ENCODE measurements at regions not wholly inside any gene's neighbourhood (a gene's known extent, or its start where the extent isn't known, plus 50 kb on each side); places are given as distances from the start of the nearest gene placed in this dataset.

- peak; percentile 34 for DNase-seq
- CTCF ChIA-PET = no interaction called here
- Mint-ChIP-seq H3K4me3 (no peak overlapping the region), H3K4me1 (no peaks in the 10 kb centered on the region), H3K36me3 (no peaks in the 10 kb centered on the region), H3K9me3 (ENCODE audit: low read depth) (no peaks in the 10 kb centered on the region), H3K27me3 (peaks cover 11% of the 10 kb centered on the region), H3K27ac (no peak overlapping the region)
- no peak for ATAC-seq
These were observed 146.1 kb upstream of the FAM20C start for GRCh38 chr7:46123-46829.

- Mint-ChIP-seq H3K36me3 (no peaks in the 10 kb centered on the region), H3K4me1 (no peaks in the 10 kb centered on the region), H3K9me3 (ENCODE audit: low read depth) (no peaks in the 10 kb centered on the region), H3K27me3 (peaks cover 7% of the 10 kb centered on the region), H3K4me3 (no peak overlapping the region), H3K27ac (no peak overlapping the region)
- ATAC-seq (no peak), DNase-seq (no peak)
- CTCF ChIA-PET = no interaction called here
These were observed 145.6 kb upstream of the FAM20C start for GRCh38 chr7:46830-47140.

- Mint-ChIP-seq H3K27me3 (no peaks in the 10 kb centered on the region), H3K27ac (no peak overlapping the region), H3K36me3 (no peaks in the 10 kb centered on the region), H3K9me3 (ENCODE audit: low read depth) (no peaks in the 10 kb centered on the region), H3K4me1 (no peaks in the 10 kb centered on the region), H3K4me3 (no peak overlapping the region)
- DNase-seq = no peak
- no peak for ATAC-seq
- CTCF ChIA-PET = no interaction called here
These were observed 140.8 kb upstream of the FAM20C start for GRCh38 chr7:51456-52068.

GRCh38 chr7:52100-52499 lies 140.3 kb upstream of the FAM20C start:
- H3K27ac Mint-ChIP-seq = no peak overlapping the region
- CTCF ChIA-PET = no interaction called here
- H3K27me3 Mint-ChIP-seq = no peaks in the 10 kb centered on the region
- no peaks in the 10 kb centered on the region for H3K4me1 Mint-ChIP-seq
- no peaks in the 10 kb centered on the region for H3K36me3 Mint-ChIP-seq
- H3K9me3 Mint-ChIP-seq (ENCODE audit: low read depth) = no peaks in the 10 kb centered on the region
- H3K4me3 Mint-ChIP-seq = no peak overlapping the region
- no peak for DNase-seq
- no peak for ATAC-seq

GRCh38 chr7:53531-53930 lies 138.8 kb upstream of the FAM20C start:
- Mint-ChIP-seq H3K4me1 (no peaks in the 10 kb centered on the region), H3K27ac (no peak overlapping the region), H3K27me3 (no peaks in the 10 kb centered on the region), H3K36me3 (no peaks in the 10 kb centered on the region), H3K9me3 (ENCODE audit: low read depth) (no peaks in the 10 kb centered on the region), H3K4me3 (no peak overlapping the region)
- ATAC-seq = no peak
- no peak for DNase-seq
- CTCF ChIA-PET = no interaction called here

GRCh38 chr7:54615-55014 lies 137.8 kb upstream of the FAM20C start:
- no peak for DNase-seq
- Mint-ChIP-seq H3K27ac (no peak overlapping the region), H3K4me3 (no peak overlapping the region), H3K36me3 (no peaks in the 10 kb centered on the region), H3K4me1 (no peaks in the 10 kb centered on the region), H3K9me3 (ENCODE audit: low read depth) (no peaks in the 10 kb centered on the region), H3K27me3 (no peaks in the 10 kb centered on the region)
- CTCF ChIA-PET = no interaction called here
- no peak for ATAC-seq

- H3K4me1 Mint-ChIP-seq = no peaks in the 10 kb centered on the region
- no peak for ATAC-seq
- H3K36me3 Mint-ChIP-seq = no peaks in the 10 kb centered on the region
- no peak overlapping the region for H3K4me3 Mint-ChIP-seq
- H3K27me3 Mint-ChIP-seq = no peaks in the 10 kb centered on the region
- no peak for DNase-seq
- H3K27ac Mint-ChIP-seq = no peak overlapping the region
- no peaks in the 10 kb centered on the region for H3K9me3 Mint-ChIP-seq (ENCODE audit: low read depth)
- CTCF ChIA-PET = interaction anchor here (1.0 kb wide), 1 partner anchor 9 kb away, joined by 4 read pairs; no protein-coding TSS in a partner anchor
These were observed 136.6 kb upstream of the FAM20C start for GRCh38 chr7:55690-56248.

GRCh38 chr7:56291-56913 lies 136.0 kb upstream of the FAM20C start:
- no peaks in the 10 kb centered on the region for H3K4me1 Mint-ChIP-seq
- no peaks in the 10 kb centered on the region for H3K36me3 Mint-ChIP-seq
- DNase-seq (no peak), ATAC-seq (no peak)
- H3K4me3 Mint-ChIP-seq = no peak overlapping the region
- no peaks in the 10 kb centered on the region for H3K27me3 Mint-ChIP-seq
- H3K27ac Mint-ChIP-seq = no peak overlapping the region
- CTCF ChIA-PET = no interaction called here
- H3K9me3 Mint-ChIP-seq (ENCODE audit: low read depth) = no peaks in the 10 kb centered on the region

- CTCF ChIA-PET = no interaction called here
- H3K27me3 Mint-ChIP-seq = no peaks in the 10 kb centered on the region
- H3K4me1 Mint-ChIP-seq = no peaks in the 10 kb centered on the region
- no peak overlapping the region for H3K27ac Mint-ChIP-seq
- DNase-seq (no peak), ATAC-seq (no peak)
- no peaks in the 10 kb centered on the region for H3K9me3 Mint-ChIP-seq (ENCODE audit: low read depth)
- H3K36me3 Mint-ChIP-seq = no peaks in the 10 kb centered on the region
- H3K4me3 Mint-ChIP-seq = no peak overlapping the region
These were observed 135.3 kb upstream of the FAM20C start for GRCh38 chr7:57071-57470.

GRCh38 chr7:57482-58255 lies 134.7 kb upstream of the FAM20C start:
- Mint-ChIP-seq H3K27me3 (no peaks in the 10 kb centered on the region), H3K9me3 (ENCODE audit: low read depth) (no peaks in the 10 kb centered on the region), H3K4me3 (no peak overlapping the region), H3K36me3 (no peaks in the 10 kb centered on the region), H3K27ac (no peak overlapping the region), H3K4me1 (no peaks in the 10 kb centered on the region)
- CTCF ChIA-PET = no interaction called here
- DNase-seq = no peak
- ATAC-seq = no peak

- CTCF ChIA-PET = no interaction called here
- Mint-ChIP-seq H3K27ac (no peak overlapping the region), H3K4me3 (no peak overlapping the region), H3K4me1 (no peaks in the 10 kb centered on the region), H3K9me3 (ENCODE audit: low read depth) (no peaks in the 10 kb centered on the region), H3K36me3 (no peaks in the 10 kb centered on the region), H3K27me3 (no peaks in the 10 kb centered on the region)
- no peak for ATAC-seq
- DNase-seq = no peak
These were observed 134.1 kb upstream of the FAM20C start for GRCh38 chr7:58316-58715.

- CTCF ChIA-PET = no interaction called here
- ATAC-seq = no peak
- no peak overlapping the region for H3K4me3 Mint-ChIP-seq
- no peaks in the 10 kb centered on the region for H3K36me3 Mint-ChIP-seq
- H3K9me3 Mint-ChIP-seq (ENCODE audit: low read depth) = no peaks in the 10 kb centered on the region
- DNase-seq = no peak
- H3K4me1 Mint-ChIP-seq = no peaks in the 10 kb centered on the region
- H3K27me3 Mint-ChIP-seq = no peaks in the 10 kb centered on the region
- no peak overlapping the region for H3K27ac Mint-ChIP-seq
These were observed 133.0 kb upstream of the FAM20C start for GRCh38 chr7:59079-60016.

Measured in activated CD8-positive, alpha-beta memory T cell treated with anti-CD3 and anti-CD28 coated beads, Interleukin-2, amount 10 ng/mL, durations not matched to agents 7 days and 5 days (primary cell).